Embryonic facial prominence (tissue), 1 donor: ENCODE measurements at regions not wholly inside any gene's neighbourhood (a gene's known extent, or its start where the extent isn't known, plus 50 kb on each side); places are given as distances from the start of the nearest gene placed in this dataset.

Experiments
- DNase-seq: peaks from one replicate; pipeline ENCODE4 v3.0.0-alpha.2; 2016; ENCODE audit errors: extremely low spot score

GRCh38 chr22:47225931-47226633, 463.6 kb downstream of the TBC1D22A start:
- DNase-seq = no peak

- no peak for DNase-seq
Measured at GRCh38 chr22:47225080-47225930, 462.9 kb downstream of the TBC1D22A start.
